NCI-H345 treated with DMSO at 0.1 percent for 48 hours (cell line): ENCODE measurements at regions not wholly inside any gene's neighbourhood (a gene's known extent, or its start where the extent isn't known, plus 50 kb on each side); places are given as distances from the start of the nearest gene placed in this dataset.

Experiments
- DNase-seq: peaks from one replicate; lab custom pipeline; 2025; ENCODE audit not compliant: unreplicated experiment; lab: John Stamatoyannopoulos, UW

GRCh38 chr1:96651517-96651916 is 70.1 kb upstream of the PTBP2 start:
- DNase-seq, result no peak

DNA sequence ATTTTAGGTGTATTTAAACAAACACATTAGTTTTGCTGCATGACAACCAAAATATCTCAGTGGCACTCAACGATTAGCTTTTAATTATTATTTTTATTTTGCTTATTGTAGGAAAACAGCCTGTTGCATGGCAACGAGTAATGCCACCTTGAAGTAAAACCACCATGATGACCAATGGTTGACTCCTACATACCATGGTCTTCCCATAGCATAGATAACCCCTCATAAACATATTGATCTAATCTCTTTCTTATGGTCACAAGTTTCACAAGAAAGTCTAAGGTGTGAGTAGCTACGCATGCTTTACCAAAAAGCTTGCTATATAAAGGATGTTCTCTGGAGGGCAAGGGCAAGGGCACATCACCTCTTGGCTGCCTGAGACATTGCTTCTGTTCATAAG is 61.5 kb upstream of the PTBP2 start:
- DNase-seq, result no peak

- no peak for DNase-seq
These were observed 61.1 kb upstream of the PTBP2 start for GRCh38 chr1:96660503-96660902.
